ENCODE measurements at regions not wholly inside any gene's neighbourhood (a gene's known extent, or its start where the extent isn't known, plus 50 kb on each side); places are given as distances from the start of the nearest gene placed in this dataset.
"Not testable (repeated sequence)": the region's sequence is repeated elsewhere in the genome, so short reads cannot be mapped to it uniquely, and the experiment has no call there.

DNA sequence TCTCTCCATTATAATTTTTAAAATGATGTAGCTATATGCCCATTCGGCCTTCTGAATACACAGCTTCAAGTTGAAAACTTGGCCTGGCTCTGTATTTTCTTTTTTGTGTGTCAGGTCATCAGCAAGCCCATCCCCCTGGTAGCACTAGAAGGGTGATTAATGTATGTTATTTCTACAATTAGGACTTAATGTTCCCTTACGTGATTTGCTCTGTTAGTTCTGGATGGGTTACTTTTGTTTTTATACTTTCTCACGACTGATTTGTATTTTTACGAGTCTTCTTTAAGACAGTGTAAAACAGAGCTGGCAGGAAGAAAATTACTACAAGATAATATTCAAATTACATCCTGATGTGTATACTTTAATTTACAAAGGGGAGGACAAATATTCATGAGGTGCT, 88.4 kb upstream of the RGPD4 start:
- DNase-seq, result no peak

DNA sequence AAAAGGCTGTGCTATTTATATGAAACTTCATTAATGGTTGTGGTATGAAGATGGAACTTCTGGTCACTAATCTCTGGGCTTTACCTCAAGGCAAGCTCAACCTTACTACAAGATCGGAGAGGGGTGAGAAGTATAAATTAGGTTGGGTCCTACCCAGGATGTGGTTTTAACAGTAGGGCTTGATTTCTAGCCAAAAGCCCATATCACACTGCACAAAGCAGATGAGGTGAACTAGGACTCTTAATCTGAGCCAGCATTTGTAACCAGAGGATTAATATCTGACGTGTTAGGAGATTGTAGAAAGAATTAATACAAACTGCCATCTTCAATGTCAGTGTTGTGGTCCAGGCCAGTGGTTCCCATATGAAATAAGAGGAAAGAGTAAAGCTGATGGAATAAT, 86.4 kb upstream of the RGPD4 start:
- peak; percentile 93 for DNase-seq

DNA sequence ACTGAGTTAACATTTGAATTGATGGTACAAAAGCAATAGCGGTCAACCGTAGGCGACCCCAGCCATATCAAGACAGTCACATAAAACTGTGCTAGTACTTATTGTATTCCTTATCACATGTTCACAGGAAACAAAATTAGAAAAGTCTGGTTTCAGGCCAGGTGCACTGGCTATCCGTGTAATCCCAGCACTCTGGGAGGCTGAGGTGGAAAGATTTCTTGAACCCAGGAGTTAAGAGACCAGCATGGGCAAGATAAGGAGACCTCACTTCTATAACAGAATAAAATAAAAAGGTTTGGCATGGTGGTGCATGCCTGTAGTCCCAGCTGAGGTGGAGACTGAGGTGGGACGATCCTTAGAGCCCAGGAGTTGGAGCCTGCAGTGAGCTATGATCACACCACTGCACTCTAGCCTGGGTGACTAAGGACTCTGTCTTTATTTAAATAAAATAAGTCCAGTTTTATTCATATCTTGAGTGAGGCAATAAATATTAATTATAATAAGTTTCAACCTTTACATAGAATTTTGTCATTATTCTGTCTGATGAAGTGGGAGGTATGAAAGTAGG, 84.1 kb upstream of the RGPD4 start:
- peak; percentile 10 for DNase-seq

DNA sequence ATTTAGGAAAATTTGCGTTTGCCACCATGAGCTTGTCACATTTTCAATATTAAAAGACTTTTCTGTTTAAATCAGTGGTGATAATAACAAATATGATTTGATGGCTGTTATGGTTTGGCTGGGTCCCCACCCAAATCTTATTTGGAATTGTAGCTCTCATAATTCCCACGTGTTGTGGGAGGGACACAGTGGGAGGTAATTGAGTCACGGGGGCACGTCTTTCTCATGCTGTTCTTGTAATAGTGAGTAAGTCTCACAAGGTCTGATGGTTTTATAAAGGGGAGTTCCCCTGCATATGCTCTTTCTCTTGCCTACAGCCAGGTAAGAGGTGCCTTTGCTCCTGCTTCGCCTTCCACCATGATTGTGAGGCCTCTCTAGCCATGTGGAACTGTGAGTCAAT, 83.4 kb upstream of the RGPD4 start:
- no peak for DNase-seq

DNA sequence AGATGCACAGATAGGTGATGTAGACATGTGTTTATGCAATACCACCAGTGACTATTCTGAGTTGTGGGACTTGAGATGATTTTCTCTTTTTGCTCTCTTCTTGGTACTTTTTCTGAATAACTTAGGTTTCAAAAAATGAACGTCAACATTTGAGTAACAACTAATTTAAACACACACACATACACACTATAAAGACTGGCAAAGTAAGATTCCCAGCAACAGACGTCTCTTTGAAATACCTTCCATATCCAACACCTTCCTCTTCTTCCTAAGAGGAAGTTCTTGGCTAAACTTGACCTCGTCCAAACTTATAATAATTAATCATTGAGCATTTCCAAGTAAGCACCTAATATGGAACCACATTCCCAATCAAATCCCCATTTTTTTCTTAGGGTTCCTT, 81.6 kb upstream of the RGPD4 start:
- DNase-seq, result no peak

DNA sequence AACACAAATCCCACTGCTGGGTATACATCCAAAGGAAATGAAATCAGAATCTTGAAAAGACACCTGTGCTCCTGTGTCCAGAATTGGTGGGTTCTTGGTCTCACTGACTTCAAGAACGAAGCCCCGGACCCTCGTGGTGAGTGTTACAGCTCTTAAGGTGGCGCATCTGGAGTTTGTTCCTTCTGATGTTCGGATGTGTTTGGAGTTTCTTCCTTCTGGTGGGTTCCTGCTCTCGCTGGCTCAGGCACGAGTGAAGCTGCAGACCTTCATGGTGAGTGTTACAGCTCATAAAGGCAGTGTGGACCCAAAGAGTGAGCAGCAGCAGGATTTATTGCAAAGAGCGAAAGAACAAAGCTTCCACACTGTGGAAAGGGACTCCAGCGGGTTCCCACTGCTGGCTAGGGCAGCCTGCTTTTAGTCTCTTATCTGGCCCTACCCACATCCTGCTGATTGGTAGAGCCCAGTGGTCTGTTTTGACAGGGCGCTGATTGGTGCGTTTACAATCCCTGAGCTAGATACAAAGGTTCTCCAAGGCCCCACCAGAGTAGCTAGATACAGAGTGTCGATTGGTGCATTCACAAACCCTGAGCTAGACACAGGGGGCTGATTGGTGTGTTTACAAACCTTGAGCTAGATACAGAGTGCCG, 80.0 kb upstream of the RGPD4 start:
- DNase-seq, result not testable (repeated sequence)

DNA sequence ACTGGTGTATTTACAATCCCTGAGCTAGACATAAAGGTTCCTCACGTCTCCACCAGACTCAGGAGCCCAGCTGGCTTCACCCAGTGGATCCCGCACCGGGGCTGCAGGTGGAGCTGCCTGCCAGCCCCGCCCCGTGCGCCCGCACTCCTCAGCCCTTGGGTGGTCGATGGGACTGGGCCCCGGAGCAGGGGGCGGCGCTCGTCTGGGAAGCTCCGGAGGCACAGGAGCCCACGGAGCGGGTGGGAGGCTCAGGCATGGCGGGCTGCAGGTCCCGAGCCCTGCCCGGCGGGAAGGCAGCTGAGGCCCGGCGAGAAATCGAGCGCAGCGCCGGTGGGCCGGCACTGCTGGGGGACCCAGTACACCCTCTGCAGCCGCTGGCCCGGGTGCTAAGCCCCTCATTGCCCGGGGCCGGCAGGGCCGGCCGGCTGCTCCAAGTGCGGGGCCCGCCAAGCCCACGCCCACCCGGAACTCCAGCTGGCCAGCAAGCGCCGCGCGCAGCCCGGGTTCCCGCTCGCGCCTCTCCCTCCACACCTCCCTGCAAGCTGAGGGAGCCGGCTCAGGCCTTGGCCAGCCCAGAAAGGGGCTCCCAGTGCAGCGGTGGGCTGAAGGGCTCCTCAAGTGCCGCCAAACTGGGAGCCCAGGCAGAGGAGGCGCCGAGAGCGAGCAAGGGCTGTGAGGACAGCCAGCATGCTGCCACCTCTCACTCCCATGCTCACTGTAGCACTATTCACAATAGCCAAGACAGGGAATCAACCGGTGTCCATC, 79.3 kb upstream of the RGPD4 start:
- not testable (repeated sequence) for DNase-seq

DNA sequence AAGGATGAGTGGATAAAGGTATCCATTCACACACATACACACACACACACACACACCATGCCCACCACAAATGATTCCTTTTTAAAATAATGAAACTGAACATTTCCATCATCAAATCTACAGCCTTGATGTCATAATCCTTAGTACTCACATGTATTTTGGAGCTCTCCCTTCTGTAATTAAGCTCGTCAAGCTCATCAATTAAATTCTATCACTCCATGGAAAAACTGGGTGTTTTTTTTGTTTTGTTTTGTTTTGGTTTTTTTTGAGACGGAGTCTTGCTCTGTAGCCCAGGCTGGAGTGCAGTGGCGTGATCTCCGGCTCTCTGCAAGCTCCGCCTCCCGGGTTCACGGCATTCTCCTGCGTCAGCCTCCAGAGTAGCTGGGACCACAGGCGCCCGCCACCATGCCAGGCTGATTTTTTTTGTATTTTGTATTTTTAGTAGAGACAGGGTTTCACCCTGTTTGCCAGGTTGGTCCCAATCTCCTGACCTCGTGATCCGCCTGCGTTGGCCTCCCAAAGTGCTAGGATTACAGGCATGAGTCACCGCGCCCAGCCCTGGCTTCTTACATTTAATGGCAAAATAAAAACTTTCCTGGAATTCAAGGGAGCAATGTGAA, 78.6 kb upstream of the RGPD4 start:
- DNase-seq, result no peak

DNA sequence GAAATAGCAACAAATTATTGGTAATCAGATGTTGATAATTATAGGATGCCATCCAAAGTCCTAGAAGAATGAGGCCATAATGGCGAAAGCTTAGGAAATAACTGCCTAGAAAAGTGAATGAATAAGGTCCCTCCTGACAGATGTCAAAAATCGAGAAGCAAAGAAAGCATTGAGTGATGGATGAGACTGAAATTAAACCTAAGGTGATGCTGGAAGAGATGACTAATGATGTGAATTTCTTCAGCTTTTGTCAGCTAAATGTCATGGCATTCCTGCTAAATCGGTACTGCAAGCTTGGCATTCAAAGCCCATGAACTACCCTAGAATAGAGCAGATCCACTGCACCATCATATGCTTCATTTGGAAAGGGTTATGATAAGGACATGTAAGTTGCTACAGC, 74.8 kb upstream of the RGPD4 start:
- DNase-seq, result no peak

DNA sequence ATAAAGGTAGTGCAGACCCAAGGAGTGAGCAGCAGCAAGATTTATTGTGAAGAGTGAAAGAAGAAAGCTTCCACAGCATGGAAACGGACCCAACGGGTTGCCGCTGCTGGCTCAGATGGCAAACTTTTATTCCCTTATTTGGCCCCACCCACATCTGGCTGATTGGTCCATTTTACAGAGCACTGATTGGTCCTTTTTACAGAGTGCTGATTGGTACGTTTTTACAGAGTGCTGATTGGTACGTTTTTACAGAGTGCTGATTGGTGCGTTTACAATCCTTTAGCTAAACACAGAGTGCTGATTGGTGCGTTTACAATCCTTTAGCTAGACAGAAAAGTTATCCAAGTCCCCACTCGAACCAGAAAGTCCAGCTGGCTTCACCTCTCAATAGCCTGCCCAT, 72.9 kb upstream of the RGPD4 start:
- DNase-seq, result not testable (repeated sequence)

DNA sequence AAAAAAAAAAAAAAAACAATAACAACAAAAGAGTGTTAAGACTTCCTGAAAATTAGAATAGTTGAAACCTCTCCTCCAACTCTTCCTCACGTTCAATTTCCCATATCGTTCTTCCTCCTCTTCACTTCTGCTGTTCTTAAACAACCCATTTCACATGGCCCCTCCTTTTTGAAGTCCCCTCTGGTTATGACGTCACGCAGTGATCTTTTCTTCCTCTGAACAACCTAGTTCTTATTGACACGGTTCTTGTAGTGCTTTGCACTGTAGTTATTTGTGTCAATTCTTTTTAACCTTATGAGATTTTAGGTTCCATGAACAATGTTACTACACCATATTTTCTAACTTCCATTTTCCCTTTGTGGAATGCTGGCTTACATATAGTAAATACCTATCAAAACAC, 69.5 kb upstream of the RGPD4 start:
- no peak for DNase-seq

DNA sequence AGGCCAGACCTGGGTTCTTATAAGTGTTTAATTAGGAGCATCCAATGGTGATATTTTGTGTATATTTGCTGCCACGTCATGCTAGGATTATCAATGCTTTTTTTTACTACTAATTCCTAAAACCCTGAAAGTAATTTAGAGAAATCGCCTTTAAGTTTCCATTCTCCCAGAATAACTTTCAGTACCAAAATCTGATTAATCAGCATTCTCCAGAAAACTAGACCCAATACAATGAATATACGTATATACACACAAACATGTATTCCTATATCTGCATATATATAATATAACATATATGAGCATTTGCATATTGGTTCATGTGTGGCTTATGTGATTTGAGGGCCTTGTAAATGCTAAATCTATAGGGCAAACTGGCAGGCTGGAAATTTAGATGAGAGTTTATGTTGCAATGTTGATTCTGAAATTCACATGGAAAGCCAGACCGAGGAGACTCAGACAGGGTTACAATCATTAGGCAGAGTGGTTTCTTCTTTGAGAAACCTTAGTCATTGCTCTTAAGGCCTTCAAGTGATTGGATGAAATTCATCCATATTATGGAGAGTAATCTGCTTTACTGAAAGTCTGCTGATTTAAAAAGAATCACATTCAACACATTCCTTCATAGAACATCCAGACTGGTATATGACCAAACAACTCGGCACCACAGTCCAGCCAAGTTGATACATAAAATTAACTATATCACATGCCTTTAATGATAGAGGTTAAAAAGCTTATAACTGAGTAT, 65.9 kb upstream of the RGPD4 start:
- DNase-seq, result no peak

DNA sequence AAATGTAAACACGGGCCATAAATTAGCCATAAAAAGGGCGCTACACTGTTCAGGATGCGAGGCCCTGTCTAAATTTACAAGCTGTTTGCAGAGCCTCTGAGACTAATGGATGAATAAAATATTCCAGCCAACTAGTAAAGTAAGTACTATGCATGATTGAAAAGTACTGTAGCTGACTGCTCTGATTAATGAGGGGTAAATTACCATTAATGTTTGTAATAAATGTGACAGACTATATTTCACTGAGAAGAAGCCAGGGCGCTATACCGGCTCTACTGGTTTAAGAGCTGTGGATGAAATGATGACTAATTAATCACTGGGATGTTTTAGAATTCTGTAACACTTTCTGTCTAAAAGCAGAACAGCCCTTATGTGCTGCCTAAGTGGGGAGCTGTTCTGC, 54.3 kb upstream of the RGPD4 start:
- DNase-seq, result no peak

DNA sequence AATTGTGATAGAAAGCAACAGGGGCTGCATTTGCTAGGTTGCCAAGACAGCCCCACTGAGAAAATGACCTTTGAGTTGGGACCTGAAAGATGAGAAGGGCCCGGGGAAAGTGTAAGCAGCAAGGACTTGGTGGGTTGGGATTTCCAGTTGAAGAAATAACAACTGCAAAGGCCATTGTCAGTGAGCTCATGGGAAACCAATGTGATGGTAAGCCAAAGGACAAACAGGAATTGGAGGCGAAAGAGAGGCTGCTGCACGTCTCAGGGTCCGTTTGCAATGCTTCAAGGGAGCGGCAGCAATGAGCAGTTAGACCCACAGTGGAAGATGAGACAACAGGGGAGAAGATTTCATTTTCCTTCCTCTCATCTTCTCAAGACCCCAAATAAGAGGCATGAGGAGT, 51.5 kb upstream of the RGPD4 start:
- no peak for DNase-seq

DNA sequence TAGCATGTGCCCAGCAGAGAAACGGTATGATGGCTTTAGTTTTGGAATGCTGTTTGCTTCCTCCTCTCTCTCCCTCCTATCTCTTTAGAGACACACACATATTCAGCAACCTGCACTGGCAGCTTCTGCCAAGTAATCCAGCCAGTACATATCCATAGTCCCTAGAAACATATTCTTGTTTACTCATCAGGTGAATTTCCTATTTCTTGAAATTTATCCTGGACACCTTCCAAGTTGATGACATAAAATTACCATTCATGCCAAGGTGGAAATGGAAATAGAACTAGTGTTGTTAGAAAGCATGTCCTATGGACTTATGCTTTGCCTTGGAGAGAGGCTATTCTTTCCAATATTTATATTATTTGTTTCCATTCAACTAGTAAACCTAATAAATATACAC, 50.9 kb upstream of the RGPD4 start:
- DNase-seq, result no peak

DNA sequence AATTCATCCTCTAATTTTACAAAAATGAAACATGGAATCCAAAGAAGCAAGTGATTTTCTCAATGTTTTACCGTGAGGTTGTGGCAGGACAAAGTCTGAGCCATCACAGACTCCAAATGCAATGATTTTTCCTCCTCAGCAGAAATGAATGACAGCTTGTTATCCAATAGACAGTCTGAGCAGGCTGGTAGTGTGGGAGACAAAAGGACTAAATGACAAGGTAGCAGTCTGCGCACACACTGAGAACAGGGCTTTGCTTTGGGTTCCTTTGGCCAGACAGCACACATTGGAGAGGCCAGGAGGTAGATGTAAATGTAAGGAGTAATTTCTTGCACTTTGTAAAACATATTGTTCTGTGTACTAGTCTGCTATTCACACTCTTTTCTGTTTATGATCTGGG, 50.3 kb upstream of the RGPD4 start:
- no peak for DNase-seq

Data from hematopoietic multipotent progenitor cell treated with erythropoietin and hydrocortisone succinate and interleukin-3 and kit ligand, for 4 days (in vitro differentiated cells).